ELF-1 (cell line): ENCODE measurements at regions not wholly inside any gene's neighbourhood (a gene's known extent, or its start where the extent isn't known, plus 50 kb on each side); places are given as distances from the start of the nearest gene placed in this dataset.

Experiments
- DNase-seq: peaks from one replicate; pipeline ENCODE4 v3.0.0-alpha.2; 2016; ENCODE audit warnings: low read depth, low spot score

GRCh38 chr2:157150747-157151146 is 106.8 kb upstream of the GALNT5 start:
- DNase-seq = no peak

GRCh38 chr2:157152362-157152761 is 105.1 kb upstream of the GALNT5 start:
- no peak for DNase-seq

- no peak for DNase-seq
Observed at GRCh38 chr2:157155992-157156391, 101.5 kb upstream of the GALNT5 start.

GRCh38 chr2:157158111-157158510 is 99.4 kb upstream of the GALNT5 start:
- DNase-seq = no peak

- no peak for DNase-seq
Observed at GRCh38 chr2:157159221-157159934, 98.1 kb upstream of the GALNT5 start.

GRCh38 chr2:157160111-157160510 is 97.4 kb upstream of the GALNT5 start:
- no peak for DNase-seq

- DNase-seq = no peak
Observed at GRCh38 chr2:157164370-157164769, 93.1 kb upstream of the GALNT5 start.

GRCh38 chr2:157164891-157165290 is 92.6 kb upstream of the GALNT5 start:
- DNase-seq = no peak

GRCh38 chr2:157168501-157168900 is 89.0 kb upstream of the GALNT5 start:
- no peak for DNase-seq

- no peak for DNase-seq
Observed at GRCh38 chr2:157169889-157170288, 87.6 kb upstream of the GALNT5 start.

- no peak for DNase-seq
Observed at GRCh38 chr2:157170299-157170698, 87.2 kb upstream of the GALNT5 start.

- no peak for DNase-seq
Observed at GRCh38 chr2:157172239-157172638, 85.3 kb upstream of the GALNT5 start.

GRCh38 chr2:157172866-157173578 is 84.5 kb upstream of the GALNT5 start:
- no peak for DNase-seq

- DNase-seq = no peak
Observed at GRCh38 chr2:157173740-157174184, 83.7 kb upstream of the GALNT5 start.

GRCh38 chr2:157174321-157174720 is 83.2 kb upstream of the GALNT5 start:
- no peak for DNase-seq

- no peak for DNase-seq
Observed at GRCh38 chr2:157176602-157177001, 80.9 kb upstream of the GALNT5 start.

- no peak for DNase-seq
Observed at GRCh38 chr2:157178874-157179273, 78.6 kb upstream of the GALNT5 start.

GRCh38 chr2:157179324-157180105 is 78.0 kb upstream of the GALNT5 start:
- no peak for DNase-seq

GRCh38 chr2:157180359-157180758 is 77.1 kb upstream of the GALNT5 start:
- DNase-seq = no peak

- DNase-seq = no peak
Observed at GRCh38 chr2:157181234-157181633, 76.3 kb upstream of the GALNT5 start.

- DNase-seq = no peak
Observed at GRCh38 chr2:157182204-157182709, 75.2 kb upstream of the GALNT5 start.

GRCh38 chr2:157182834-157183396 is 74.6 kb upstream of the GALNT5 start:
- no peak for DNase-seq
